ENCODE measurements at regions not wholly inside any gene's neighbourhood (a gene's known extent, or its start where the extent isn't known, plus 50 kb on each side); places are given as distances from the start of the nearest gene placed in this dataset.

GRCh38 chrX:137387646-137388045 is 178.3 kb upstream of the ZIC3 start:
- no peak for DNase-seq (ENCODE audit: low read depth)

GRCh38 chrX:137366018-137366633 is 199.8 kb upstream of the ZIC3 start:
- DNase-seq (ENCODE audit: low read depth), result no peak

- DNase-seq (ENCODE audit: low read depth), result no peak
Measured at GRCh38 chrX:137363559-137363958, 202.4 kb upstream of the ZIC3 start.

DNA sequence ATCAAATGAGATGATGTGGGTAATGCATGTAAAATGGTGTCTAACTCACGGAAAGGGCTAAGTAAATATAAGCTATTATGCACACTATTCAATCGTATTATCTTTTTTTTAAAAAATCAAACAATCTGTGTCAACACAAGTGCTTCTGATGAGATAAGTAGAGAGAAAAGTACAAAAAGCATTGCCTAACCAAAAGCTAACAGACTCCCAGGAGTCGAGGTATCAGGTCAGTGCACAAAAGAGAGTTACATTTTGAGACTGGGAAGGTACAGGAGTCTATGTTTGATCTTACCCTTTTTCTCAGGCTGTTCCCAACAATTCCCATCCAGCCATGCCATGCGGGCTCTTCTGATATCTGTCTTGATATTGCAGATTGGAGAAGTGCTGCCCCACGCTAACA is 203.3 kb upstream of the ZIC3 start:
- DNase-seq (ENCODE audit: low read depth), result no peak

- no peak for DNase-seq (ENCODE audit: low read depth)
Measured at GRCh38 chrX:137354851-137355250, 211.1 kb upstream of the ZIC3 start.

- no peak for DNase-seq (ENCODE audit: low read depth)
Measured at GRCh38 chrX:137353404-137353803, 212.5 kb upstream of the ZIC3 start.

GRCh38 chrX:137352101-137352660 is 213.7 kb upstream of the ZIC3 start:
- DNase-seq (ENCODE audit: low read depth), result no peak

GRCh38 chrX:137342969-137343368 is 223.0 kb upstream of the ZIC3 start:
- no peak for DNase-seq (ENCODE audit: low read depth)

GRCh38 chrX:137313627-137314026 is 252.3 kb upstream of the ZIC3 start:
- no peak for DNase-seq (ENCODE audit: low read depth)

- no peak for DNase-seq (ENCODE audit: low read depth)
Measured at GRCh38 chrX:137305404-137305803, 260.5 kb upstream of the ZIC3 start.

DNA sequence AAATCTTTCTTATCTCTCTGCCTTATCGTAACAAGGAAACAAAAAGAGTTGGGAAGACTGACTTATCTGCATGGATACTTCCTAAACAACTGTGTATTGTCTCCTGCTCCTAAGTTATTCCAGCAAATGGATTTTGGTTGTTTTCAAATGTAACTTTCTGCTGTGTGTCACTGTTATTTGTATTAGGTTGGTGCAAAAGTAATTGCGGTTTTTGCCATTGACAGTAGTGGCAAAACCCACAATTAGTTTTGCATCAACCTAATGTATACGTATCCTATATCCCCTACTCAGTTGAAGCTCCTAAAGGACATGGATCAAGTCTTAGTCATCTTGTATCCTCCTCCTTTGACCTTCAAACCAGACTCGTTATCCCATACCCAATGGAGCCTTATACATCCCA is 263.4 kb upstream of the GPR101 start:
- DNase-seq (ENCODE audit: low read depth), result no peak

DNA sequence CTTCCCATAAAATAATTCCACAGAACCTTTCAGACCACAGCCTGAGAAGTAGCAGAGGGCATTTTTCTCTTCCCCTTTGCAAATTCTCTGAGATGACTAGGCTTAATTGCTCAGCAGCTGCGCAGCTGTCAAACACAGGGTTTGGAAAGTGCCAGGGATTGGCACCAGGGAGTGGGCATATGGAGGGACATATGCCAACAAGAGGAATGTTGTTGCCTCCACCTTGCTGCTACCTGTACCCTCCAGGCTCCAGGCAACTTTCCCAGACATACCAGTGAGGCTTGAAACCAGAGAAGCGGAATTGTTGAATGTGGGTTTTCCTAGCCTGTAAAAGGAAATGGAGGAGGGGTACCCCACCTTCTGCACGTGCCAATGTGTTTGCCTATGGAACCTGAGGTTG is 256.2 kb upstream of the GPR101 start:
- no peak for DNase-seq (ENCODE audit: low read depth)

GRCh38 chrX:137287191-137287590 is 253.4 kb upstream of the GPR101 start:
- DNase-seq (ENCODE audit: low read depth), result no peak

DNA sequence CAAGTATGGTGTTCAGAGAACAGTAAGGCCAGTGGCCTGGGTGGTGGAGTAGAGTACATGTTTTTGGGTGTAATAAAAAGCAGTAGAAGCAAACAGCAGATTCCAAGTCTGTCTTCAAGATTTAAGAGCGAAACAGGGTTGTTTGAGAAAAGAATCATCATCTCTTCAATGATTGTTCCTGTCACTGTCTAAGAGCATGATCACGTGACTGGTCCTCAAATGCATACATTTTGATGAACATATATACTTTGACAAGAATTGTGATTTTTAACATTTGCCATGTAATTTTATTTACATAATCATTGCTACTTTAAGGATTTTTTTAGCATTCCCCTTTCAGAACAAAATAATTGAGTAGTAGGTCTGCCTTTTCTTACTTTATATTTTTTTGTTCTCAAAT is 252.6 kb upstream of the GPR101 start:
- no peak for DNase-seq (ENCODE audit: low read depth)

DNA sequence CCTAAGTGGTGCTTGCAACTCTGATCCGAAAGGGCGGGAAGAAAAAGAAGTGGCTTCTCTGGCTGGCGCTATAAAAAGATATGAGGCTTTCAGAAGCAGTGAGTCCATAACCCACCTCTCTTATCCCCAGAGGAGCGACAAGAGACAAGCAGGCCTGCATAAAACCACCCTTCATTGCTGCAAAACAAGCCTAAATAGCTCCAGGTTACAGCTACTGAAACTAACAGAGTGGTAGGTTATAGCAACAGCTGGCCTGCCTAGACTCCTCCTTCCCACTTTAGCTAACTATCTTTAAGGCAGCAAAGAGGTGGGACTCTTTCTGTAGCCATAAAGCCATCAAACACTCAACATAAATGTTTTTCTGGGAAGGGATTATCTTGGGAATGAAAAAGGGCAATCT is 245.0 kb upstream of the GPR101 start:
- DNase-seq (ENCODE audit: low read depth), result no peak

DNA sequence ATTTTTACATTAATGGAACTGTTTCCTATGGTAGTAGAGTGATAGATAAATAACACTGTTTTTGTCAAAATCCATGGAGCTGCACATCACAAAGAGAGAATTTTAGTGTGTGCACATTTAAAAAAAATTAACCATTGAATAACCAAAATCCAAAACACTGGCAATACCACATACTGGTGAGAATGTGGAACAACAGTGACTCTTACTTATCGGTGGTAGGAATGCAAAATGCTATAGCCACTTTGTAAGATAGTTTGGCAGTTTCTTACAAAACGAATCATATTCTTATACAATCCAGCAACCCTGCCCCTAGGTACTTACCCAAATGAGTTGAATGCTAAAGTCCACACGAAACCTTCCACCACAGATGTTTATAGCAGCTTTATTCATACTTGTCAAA is 229.6 kb upstream of the GPR101 start:
- no peak for DNase-seq (ENCODE audit: low read depth)

DNA sequence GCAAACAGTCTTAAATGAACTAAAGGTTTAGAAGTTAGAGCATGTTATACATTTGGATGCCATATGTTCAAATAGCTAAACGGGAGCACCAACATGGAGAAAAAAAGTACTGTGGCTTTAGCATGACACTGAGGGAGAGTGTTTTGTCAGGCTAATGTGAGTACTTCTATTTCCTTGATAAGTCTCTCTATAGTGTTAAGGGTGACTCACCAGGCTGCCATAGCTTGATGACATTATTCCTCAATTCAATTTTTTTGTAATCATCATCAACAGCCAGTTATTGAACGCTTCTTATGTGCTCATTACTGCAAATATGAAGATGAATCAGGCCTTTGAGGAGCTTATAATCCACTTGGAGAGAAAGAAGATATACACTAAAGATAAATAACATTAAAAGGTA is 211.4 kb upstream of the GPR101 start:
- DNase-seq (ENCODE audit: low read depth), result no peak

DNA sequence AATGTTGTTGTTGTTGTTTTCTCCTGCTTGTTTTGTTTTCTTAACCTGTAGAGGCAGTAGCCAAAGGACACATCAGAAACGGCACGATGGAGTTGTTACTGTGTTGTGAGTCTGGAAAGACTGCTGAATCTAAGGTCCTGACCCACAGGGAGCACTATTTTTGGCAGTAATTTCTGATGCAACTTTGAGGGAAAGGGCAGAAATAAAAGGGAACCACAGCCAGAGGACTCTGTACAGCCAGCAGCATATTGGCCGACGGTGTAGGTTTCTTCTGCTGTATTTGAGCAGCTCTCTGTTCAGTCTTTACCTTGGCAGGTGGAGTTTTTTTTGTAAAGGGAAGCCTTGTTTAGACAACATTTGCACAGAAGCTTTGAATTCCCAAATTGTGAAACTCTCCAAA is 203.0 kb upstream of the GPR101 start:
- no peak for DNase-seq (ENCODE audit: low read depth)

- DNase-seq (ENCODE audit: low read depth), result no peak
Measured at GRCh38 chrX:137234651-137235402, 201.0 kb upstream of the GPR101 start.

GRCh38 chrX:137233478-137233877 is 199.7 kb upstream of the GPR101 start:
- no peak for DNase-seq (ENCODE audit: low read depth)

DNA sequence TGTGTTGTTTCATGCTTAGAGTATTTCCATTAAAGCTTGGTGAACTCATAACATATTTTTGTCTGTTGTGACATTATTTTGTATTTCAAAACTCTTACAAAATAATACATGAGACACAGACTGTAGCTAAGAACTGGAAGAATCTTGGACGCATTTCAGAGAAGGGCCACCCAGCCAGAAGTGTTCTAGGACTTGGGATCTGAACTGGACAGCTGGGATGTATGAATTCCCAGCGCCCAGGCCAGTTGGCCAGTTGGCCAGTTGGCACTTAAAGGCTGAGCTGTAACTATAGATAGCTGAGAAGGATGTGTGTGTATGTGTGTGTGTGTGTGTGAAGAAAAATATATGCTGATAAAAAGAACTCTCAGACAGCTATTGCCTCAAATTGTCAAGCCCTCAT is 193.4 kb upstream of the GPR101 start:
- DNase-seq (ENCODE audit: low read depth), result no peak

GRCh38 chrX:137215467-137215866 is 181.7 kb upstream of the GPR101 start:
- DNase-seq (ENCODE audit: low read depth), result no peak

DNA sequence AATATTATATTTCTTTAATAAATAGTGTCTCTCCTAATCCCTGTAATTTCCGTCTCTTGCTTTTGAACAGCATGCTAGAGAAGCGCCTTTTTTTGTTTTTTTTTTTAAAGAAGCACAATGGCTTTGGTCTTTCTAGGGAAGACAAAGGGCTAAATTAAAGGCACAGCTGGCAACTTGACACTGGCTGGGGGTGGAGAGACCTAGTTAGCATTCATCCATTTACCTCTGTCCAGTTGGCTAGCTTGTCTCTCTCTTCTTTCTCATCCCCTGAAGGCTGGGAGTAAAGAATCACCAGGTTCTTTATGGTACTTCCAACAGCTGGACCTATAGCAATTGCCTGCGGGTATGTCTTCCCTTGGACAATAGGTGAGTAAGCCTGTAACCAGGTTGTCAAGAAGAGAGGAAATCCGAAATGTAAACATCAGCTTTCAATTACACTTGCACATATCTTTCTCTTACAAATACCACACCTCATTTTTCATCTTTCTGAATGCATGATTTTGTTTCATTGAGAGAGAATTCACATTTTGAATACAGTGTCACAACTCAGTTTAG is 178.4 kb upstream of the GPR101 start:
- no peak for DNase-seq (ENCODE audit: low read depth)
